ENCODE measurements at regions not wholly inside any gene's neighbourhood (a gene's known extent, or its start where the extent isn't known, plus 50 kb on each side); places are given as distances from the start of the nearest gene placed in this dataset.

- TF ChIP-seq CTCF (IDR thresholded peaks at IDR 0.05; ENCODE audit: insufficient read depth, low read length, poor library complexity, severe bottlenecking) (no peak), EZH2phosphoT487 (conservative IDR thresholded peaks at IDR 0.05; ENCODE audit: low read length) (no peak)
Observed at GRCh38 chr1:114318961-114319360, 165.3 kb upstream of the SYT6 start.

All from SU-DHL-6 (cell line).